Peyer's patch (tissue), 4 donors: ENCODE measurements at regions not wholly inside any gene's neighbourhood (a gene's known extent, or its start where the extent isn't known, plus 50 kb on each side); places are given as distances from the start of the nearest gene placed in this dataset.

Source experiments
- DNase-seq, 3 donors: peaks; one replicate each; pipeline ENCODE4 v3.0.0-alpha.2; 2017 to 2019
- H3K27ac ChIP-seq, 4 donors: fragments of 200-600 bp; sonication (generic); one replicate each; pipeline ENCODE4 v1.5.1; 2016 to 2019
- H3K27me3 ChIP-seq, 2 donors: fragments of 200-600 bp; sonication (generic); one replicate each; pipeline ENCODE4 v1.5.1; 2019
- H3K36me3 ChIP-seq, 3 donors: fragments of 200-600 bp; sonication (generic); one replicate each; pipeline ENCODE4 v1.5.1; 2016 to 2019
- H3K4me1 ChIP-seq, 4 donors: fragments of 200-600 bp; sonication (generic); one replicate each; pipeline ENCODE4 v1.5.1; 2016 to 2019
- H3K4me3 ChIP-seq, 4 donors: fragments of 200-600 bp; sonication (generic); 1 replicate in 3 of 4; 2 replicates in 1 of 4; pipeline ENCODE4 v1.5.1; 2016 to 2019; ENCODE audit warnings: mild to moderate bottlenecking in 1 of 4
- H3K9me3 ChIP-seq, 4 donors: fragments of 200-600 bp; sonication (generic); one replicate each; pipeline ENCODE4 v1.5.1; 2016 to 2019; ENCODE audit warnings: mild to moderate bottlenecking in 1 of 4
- CTCF ChIP-seq, 6 experiments: fragments of 450-650 bp in 4 of 6; fragments of 200-600 bp in 2 of 6; sonication (generic) in 1 of 6; IDR thresholded peaks; one replicate each; pipeline ENCODE4 v1.5.1; 2017 to 2019; ENCODE audit warnings: antibody characterized with exemption in 6 of 6, mild to moderate bottlenecking in 3 of 6, moderate library complexity in 1 of 6
- POLR2A ChIP-seq, 2 donors: fragments of 450-650 bp; IDR thresholded peaks; one replicate each; pipeline ENCODE4 v1.5.1; 2017; ENCODE audit warnings: antibody characterized with exemption in 2 of 2, mild to moderate bottlenecking in 2 of 2, moderate library complexity in 2 of 2

- TF ChIP-seq POLR2A (IDR thresholded peaks at IDR 0.05) (no peak), CTCF (IDR thresholded peaks at IDR 0.05) (no peak)
- Histone ChIP-seq H3K36me3 (no peaks in the 10 kb centered on the region), H3K4me3 (no peak overlapping the region), H3K27me3 (no peaks in the 10 kb centered on the region), H3K9me3 (no peaks in the 10 kb centered on the region), H3K27ac (no peak overlapping the region), H3K4me1 (no peaks in the 10 kb centered on the region)
- DNase-seq, result no peak
These were observed 627.3 kb upstream of the MGMT start for GRCh38 chr10:128839701-128840100.

GRCh38 chr10:128843972-128844371 is 623.1 kb upstream of the MGMT start:
- Histone ChIP-seq H3K27ac (no peak overlapping the region), H3K4me3 (no peak overlapping the region), H3K9me3 (no peaks in the 10 kb centered on the region), H3K4me1 (no peaks in the 10 kb centered on the region), H3K27me3 (no peaks in the 10 kb centered on the region), H3K36me3 (no peaks in the 10 kb centered on the region)
- TF ChIP-seq POLR2A (IDR thresholded peaks at IDR 0.05) (no peak), CTCF (IDR thresholded peaks at IDR 0.05) (no peak)
- no peak for DNase-seq

- Histone ChIP-seq H3K4me1 (no peaks in the 10 kb centered on the region), H3K27ac (no peak overlapping the region), H3K9me3 (no peaks in the 10 kb centered on the region), H3K4me3 (no peak overlapping the region), H3K27me3 (no peaks in the 10 kb centered on the region), H3K36me3 (no peaks in the 10 kb centered on the region)
- no peak for DNase-seq
- TF ChIP-seq CTCF (IDR thresholded peaks at IDR 0.05) (no peak), POLR2A (IDR thresholded peaks at IDR 0.05) (no peak)
These were observed 620.1 kb upstream of the MGMT start for GRCh38 chr10:128846927-128847326.

- no peak for DNase-seq
- Histone ChIP-seq H3K4me3 (no peak overlapping the region), H3K9me3 (no peaks in the 10 kb centered on the region), H3K27ac (no peak overlapping the region), H3K27me3 (no peaks in the 10 kb centered on the region), H3K36me3 (no peaks in the 10 kb centered on the region), H3K4me1 (no peaks in the 10 kb centered on the region)
- TF ChIP-seq POLR2A (IDR thresholded peaks at IDR 0.05) (no peak), CTCF (IDR thresholded peaks at IDR 0.05) (no peak)
These were observed 618.2 kb upstream of the MGMT start for GRCh38 chr10:128848810-128849209.

- Histone ChIP-seq H3K36me3 (no peaks in the 10 kb centered on the region), H3K27ac (no peak overlapping the region), H3K4me1 (peaks cover 0 to 11% (median 0%) of the 10 kb centered on the region in 4 donors)
These were observed 616.4 kb upstream of the MGMT start for GRCh38 chr10:128850647-128851046.

More at GRCh38 chr10:128850647-128851046, 616.4 kb upstream of the MGMT start:
- H3K9me3 ChIP-seq, result no peaks in the 10 kb centered on the region
- no peaks in the 10 kb centered on the region for H3K27me3 ChIP-seq
- no peak for DNase-seq
- TF ChIP-seq CTCF (IDR thresholded peaks at IDR 0.05) (no peak), POLR2A (IDR thresholded peaks at IDR 0.05) (no peak)
- no peak overlapping the region for H3K4me3 ChIP-seq
